ENCODE measurements at regions not wholly inside any gene's neighbourhood (a gene's known extent, or its start where the extent isn't known, plus 50 kb on each side); places are given as distances from the start of the nearest gene placed in this dataset.

DNA sequence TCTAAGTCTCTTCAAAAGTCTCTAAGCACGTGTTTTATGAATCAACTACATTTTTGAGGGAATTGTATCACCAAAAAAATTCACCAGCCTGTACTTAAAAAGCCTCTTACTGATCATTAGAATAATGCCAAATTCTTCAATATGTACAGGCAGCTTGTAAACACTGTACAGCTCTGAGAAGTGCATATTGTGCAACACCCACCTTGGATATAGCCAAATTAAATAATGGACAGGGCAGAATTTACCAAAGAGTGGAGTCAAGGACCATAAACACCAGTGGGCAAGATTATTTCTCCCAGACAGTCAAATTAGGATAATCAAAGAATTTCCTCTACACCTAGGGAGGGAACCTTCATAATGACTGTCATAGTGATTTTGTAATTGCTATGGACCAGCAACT, 338.2 kb downstream of the NR4A2 start:
- TF ChIP-seq, protein P1, sequence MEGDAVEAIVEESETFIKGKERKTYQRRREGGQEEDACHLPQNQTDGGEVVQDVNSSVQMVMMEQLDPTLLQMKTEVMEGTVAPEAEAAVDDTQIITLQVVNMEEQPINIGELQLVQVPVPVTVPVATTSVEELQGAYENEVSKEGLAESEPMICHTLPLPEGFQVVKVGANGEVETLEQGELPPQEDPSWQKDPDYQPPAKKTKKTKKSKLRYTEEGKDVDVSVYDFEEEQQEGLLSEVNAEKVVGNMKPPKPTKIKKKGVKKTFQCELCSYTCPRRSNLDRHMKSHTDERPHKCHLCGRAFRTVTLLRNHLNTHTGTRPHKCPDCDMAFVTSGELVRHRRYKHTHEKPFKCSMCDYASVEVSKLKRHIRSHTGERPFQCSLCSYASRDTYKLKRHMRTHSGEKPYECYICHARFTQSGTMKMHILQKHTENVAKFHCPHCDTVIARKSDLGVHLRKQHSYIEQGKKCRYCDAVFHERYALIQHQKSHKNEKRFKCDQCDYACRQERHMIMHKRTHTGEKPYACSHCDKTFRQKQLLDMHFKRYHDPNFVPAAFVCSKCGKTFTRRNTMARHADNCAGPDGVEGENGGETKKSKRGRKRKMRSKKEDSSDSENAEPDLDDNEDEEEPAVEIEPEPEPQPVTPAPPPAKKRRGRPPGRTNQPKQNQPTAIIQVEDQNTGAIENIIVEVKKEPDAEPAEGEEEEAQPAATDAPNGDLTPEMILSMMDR (IDR thresholded peaks at IDR 0.05): no peak
- TF ChIP-seq EZH2 (IDR thresholded peaks at IDR 0.05; ENCODE audit: borderline replicate concordance, insufficient read depth, low read depth, low read length, poor library complexity, severe bottlenecking): no peak

All from B cell (primary cell).